Endothelial cell of umbilical vein (primary cell): ENCODE measurements at regions not wholly inside any gene's neighbourhood (a gene's known extent, or its start where the extent isn't known, plus 50 kb on each side); places are given as distances from the start of the nearest gene placed in this dataset.

Source experiments
- EZH2 ChIP-seq: IDR thresholded peaks from 2 replicates; pipeline ENCODE4 v1.6.1; 2012; ENCODE audit warnings: borderline replicate concordance, low read depth, mild to moderate bottlenecking, moderate library complexity, low read length, inconsistent platforms; ENCODE audit not compliant: severe bottlenecking
- FOS ChIP-seq: IDR thresholded peaks from 2 replicates; pipeline ENCODE4 v1.6.1; 2011; ENCODE audit warnings: mild to moderate bottlenecking, low read length, moderate library complexity, borderline replicate concordance; ENCODE audit not compliant: insufficient read depth
- GATA2 ChIP-seq: IDR thresholded peaks from 2 replicates; pipeline ENCODE4 v1.7.0; 2011; ENCODE audit warnings: low read depth, mild to moderate bottlenecking, moderate library complexity, mixed read lengths, low read length; ENCODE audit not compliant: insufficient read length, insufficient read depth
- JUN ChIP-seq: IDR thresholded peaks from 2 replicates; pipeline ENCODE4 v1.6.1; 2011; ENCODE audit warnings: borderline replicate concordance, low read depth; ENCODE audit not compliant: insufficient read length, insufficient read depth
- POLR2A ChIP-seq: IDR thresholded peaks from 2 replicates; pipeline ENCODE4 v1.6.1; 2012; ENCODE audit warnings: low read depth, mild to moderate bottlenecking, control low read depth, low read length
- POLR2AphosphoS5 ChIP-seq: IDR thresholded peaks from 2 replicates; pipeline ENCODE4 v1.6.1; 2012; ENCODE audit warnings: low read depth, mild to moderate bottlenecking, control low read depth, low read length, moderate library complexity; ENCODE audit not compliant: insufficient read depth
- TF ChIP-seq, protein P1 (sequence below), 2 donors: IDR thresholded peaks; 1 replicate in 1 of 2; 2 replicates in 1 of 2; pipeline ENCODE4 v1.5.1; 2011; ENCODE audit warnings: low read length in 2 of 2, mild to moderate bottlenecking in 2 of 2, moderate library complexity in 2 of 2, control low read depth in 1 of 2, inconsistent platforms in 1 of 2, low read depth in 1 of 2; ENCODE audit not compliant: insufficient read depth in 1 of 2; ENCODE audit errors: extremely low read depth in 1 of 2
- TF ChIP-seq, protein P2 (sequence below): IDR thresholded peaks from 2 replicates; pipeline ENCODE4 v1.6.1; 2011; ENCODE audit not compliant: insufficient read depth, insufficient read length

DNA sequence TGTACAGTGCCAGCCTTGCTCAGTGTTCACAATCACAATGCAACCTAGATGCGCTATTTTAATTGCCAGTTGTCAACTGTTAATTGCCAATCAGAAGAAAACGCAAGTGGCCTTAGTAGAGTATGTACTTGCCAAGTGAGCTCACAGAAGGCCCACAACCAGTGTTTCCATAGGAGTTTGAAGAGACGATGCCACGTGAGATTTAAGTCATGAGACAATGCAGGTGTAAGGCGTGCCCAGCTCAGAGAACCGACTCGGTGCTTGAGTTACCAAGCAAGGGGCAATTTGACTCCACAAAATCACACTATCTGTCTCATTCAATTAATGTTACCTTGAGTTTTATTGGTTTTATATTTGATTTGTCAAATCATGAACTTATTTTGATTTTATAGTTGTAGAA, 65.6 kb downstream of the TEX35 start:
- TF ChIP-seq, protein P1, sequence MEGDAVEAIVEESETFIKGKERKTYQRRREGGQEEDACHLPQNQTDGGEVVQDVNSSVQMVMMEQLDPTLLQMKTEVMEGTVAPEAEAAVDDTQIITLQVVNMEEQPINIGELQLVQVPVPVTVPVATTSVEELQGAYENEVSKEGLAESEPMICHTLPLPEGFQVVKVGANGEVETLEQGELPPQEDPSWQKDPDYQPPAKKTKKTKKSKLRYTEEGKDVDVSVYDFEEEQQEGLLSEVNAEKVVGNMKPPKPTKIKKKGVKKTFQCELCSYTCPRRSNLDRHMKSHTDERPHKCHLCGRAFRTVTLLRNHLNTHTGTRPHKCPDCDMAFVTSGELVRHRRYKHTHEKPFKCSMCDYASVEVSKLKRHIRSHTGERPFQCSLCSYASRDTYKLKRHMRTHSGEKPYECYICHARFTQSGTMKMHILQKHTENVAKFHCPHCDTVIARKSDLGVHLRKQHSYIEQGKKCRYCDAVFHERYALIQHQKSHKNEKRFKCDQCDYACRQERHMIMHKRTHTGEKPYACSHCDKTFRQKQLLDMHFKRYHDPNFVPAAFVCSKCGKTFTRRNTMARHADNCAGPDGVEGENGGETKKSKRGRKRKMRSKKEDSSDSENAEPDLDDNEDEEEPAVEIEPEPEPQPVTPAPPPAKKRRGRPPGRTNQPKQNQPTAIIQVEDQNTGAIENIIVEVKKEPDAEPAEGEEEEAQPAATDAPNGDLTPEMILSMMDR (IDR thresholded peaks at IDR 0.05; ENCODE audit: extremely low read depth in 1 of 2, insufficient read depth in 1 of 2, low read depth in 1 of 2, low read length in 2 of 2) = no peak
- TF ChIP-seq EZH2 (no peak), POLR2A (no peak), GATA2 (no peak), POLR2AphosphoS5 (no peak), JUN (no peak), FOS (no peak)
- TF ChIP-seq, protein P2, sequence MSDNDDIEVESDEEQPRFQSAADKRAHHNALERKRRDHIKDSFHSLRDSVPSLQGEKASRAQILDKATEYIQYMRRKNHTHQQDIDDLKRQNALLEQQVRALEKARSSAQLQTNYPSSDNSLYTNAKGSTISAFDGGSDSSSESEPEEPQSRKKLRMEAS = no peak
